Uterus (tissue), 2 donors: ENCODE measurements at regions not wholly inside any gene's neighbourhood (a gene's known extent, or its start where the extent isn't known, plus 50 kb on each side); places are given as distances from the start of the nearest gene placed in this dataset.
"Not testable (repeated sequence)": the region's sequence is repeated elsewhere in the genome, so short reads cannot be mapped to it uniquely, and the experiment has no call there.

ENCODE experiments used
- CTCF ChIP-seq, 4 experiments: fragments of 200-600 bp in 2 of 4; fragments of 450-650 bp in 2 of 4; sonication (generic) in 2 of 4; IDR thresholded peaks; one replicate each; pipeline ENCODE4 v1.5.1; 2016 to 2019; ENCODE audit warnings: antibody characterized with exemption in 4 of 4, mild to moderate bottlenecking in 2 of 4, moderate library complexity in 1 of 4
- POLR2A ChIP-seq, 2 donors: fragments of 450-650 bp; IDR thresholded peaks; one replicate each; pipeline ENCODE4 v1.6.1; 2016; ENCODE audit warnings: antibody characterized with exemption in 2 of 2, mild to moderate bottlenecking in 1 of 2, moderate library complexity in 1 of 2

DNA sequence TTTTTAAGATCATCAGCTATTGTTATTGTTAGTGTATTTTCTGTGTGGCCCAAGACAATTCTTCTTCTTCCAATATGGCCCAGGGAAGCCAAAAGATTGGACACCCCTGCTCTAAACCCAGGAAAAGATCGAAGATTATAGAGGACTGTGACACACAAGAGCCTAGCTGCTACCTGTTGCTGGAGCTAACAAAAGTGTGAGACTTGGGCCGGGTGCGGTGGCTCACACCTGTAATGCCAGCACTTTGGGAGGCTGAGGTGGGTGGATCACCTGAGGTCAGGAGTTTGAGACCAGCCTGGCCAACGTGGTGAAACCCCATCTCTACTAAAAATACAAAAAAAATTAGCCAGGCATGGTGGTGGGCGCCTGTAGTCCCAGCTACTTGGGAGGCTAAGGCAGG, 91.9 kb upstream of the SLC45A1 start:
- not testable (repeated sequence) for TF ChIP-seq CTCF, POLR2A (IDR thresholded peaks at IDR 0.05)
